Loucy (cell line): ENCODE measurements at regions not wholly inside any gene's neighbourhood (a gene's known extent, or its start where the extent isn't known, plus 50 kb on each side); places are given as distances from the start of the nearest gene placed in this dataset.

ENCODE experiments used
- H2AFZ ChIP-seq: fragments of 200-600 bp; sonication (generic); 2 replicates; pipeline ENCODE4 v1.6.0; 2016; ENCODE audit warnings: antibody characterized with exemption, mild to moderate bottlenecking, low read length, moderate library complexity
- H3F3A ChIP-seq: fragments of 200-600 bp; 2 replicates; pipeline ENCODE4 v1.6.0; 2016; ENCODE audit warnings: antibody characterized with exemption, low read depth, mild to moderate bottlenecking
- H3K27me3 ChIP-seq: fragments of 200-600 bp; sonication (generic); 2 replicates; pipeline ENCODE4 v1.6.1; 2014; ENCODE audit warnings: low read length, mild to moderate bottlenecking; ENCODE audit not compliant: insufficient read depth, poor library complexity, severe bottlenecking
- H3K36me3 ChIP-seq: fragments of 200-600 bp; sonication (generic); 2 replicates; pipeline ENCODE4 v1.6.1; 2016; ENCODE audit warnings: low read length; ENCODE audit not compliant: insufficient read depth
- H3K4me1 ChIP-seq: fragments of 200-600 bp; sonication (generic); 2 replicates; pipeline ENCODE4 v1.5.1; 2014; ENCODE audit warnings: low read length, mild to moderate bottlenecking; ENCODE audit not compliant: insufficient read depth, poor library complexity, severe bottlenecking
- H3K4me2 ChIP-seq: fragments of 200-600 bp; sonication (generic); 2 replicates; pipeline ENCODE4 v1.6.0; 2014; ENCODE audit warnings: antibody characterized with exemption, low read length, low read depth, mild to moderate bottlenecking; ENCODE audit not compliant: poor library complexity, severe bottlenecking
- H3K4me3 ChIP-seq: fragments of 200-600 bp; sonication (generic); 2 replicates; pipeline ENCODE4 v1.5.1; 2014; ENCODE audit warnings: low read length, mild to moderate bottlenecking, mixed read lengths; ENCODE audit not compliant: poor library complexity, severe bottlenecking
- H3K79me2 ChIP-seq: fragments of 200-600 bp; sonication (generic); 2 replicates; pipeline ENCODE4 v1.6.1; 2014; ENCODE audit warnings: low read length; ENCODE audit not compliant: insufficient read depth
- H3K9ac ChIP-seq: fragments of 200-600 bp; sonication (generic); 2 replicates; pipeline ENCODE4 v1.6.0; 2014; ENCODE audit warnings: mild to moderate bottlenecking, low read depth, low read length, moderate library complexity; ENCODE audit not compliant: poor library complexity, severe bottlenecking
- H3K9me2 ChIP-seq: fragments of 200-600 bp; sonication (generic); replicated peaks from 2 replicates; pipeline ENCODE4 v1.6.1; 2016; ENCODE audit warnings: low read depth, low read length, mixed read lengths
- H3K9me3 ChIP-seq: fragments of 200-600 bp; sonication (generic); 2 replicates; pipeline ENCODE4 v1.6.1; 2014; ENCODE audit warnings: mild to moderate bottlenecking, antibody characterized with exemption, low read length, low read depth; ENCODE audit not compliant: insufficient read depth
- H4K20me1 ChIP-seq: fragments of 200-600 bp; sonication (generic); 2 replicates; pipeline ENCODE4 v1.6.0; 2014; ENCODE audit warnings: antibody characterized with exemption, low read length, mild to moderate bottlenecking; ENCODE audit not compliant: insufficient read depth, poor library complexity, severe bottlenecking
- EZH2phosphoT487 ChIP-seq: fragments of 200-600 bp; IDR thresholded peaks from 2 replicates; pipeline ENCODE4 v1.6.1; 2018; ENCODE audit warnings: antibody characterized with exemption, mild to moderate bottlenecking, moderate library complexity, borderline replicate concordance
- TF ChIP-seq, protein P1 (sequence below): fragments of 200-600 bp; sonication (generic); conservative IDR thresholded peaks from 2 replicates; pipeline ENCODE4 v1.5.1; 2014; ENCODE audit warnings: mild to moderate bottlenecking, antibody characterized with exemption, low read length

DNA sequence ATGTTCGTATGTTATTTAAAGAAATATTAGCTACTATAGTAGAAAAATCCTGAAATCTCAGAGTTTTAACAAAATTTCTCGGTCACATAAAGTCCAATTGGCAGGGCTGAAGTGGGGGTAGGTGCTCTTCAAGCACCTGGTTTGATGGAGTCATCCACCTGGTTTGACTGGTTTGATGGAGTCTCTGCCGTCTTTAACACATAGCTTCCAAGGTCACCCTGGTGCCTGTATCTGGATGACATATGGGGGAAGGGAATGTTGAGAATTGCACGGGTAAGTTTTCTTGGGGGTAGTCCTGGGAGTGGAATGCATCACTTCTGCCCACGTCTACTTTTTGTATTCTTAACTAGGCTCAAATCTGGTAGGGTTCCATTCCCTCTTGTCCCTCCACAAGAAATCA is 351.2 kb downstream of the SH3GL2 start:
- TF ChIP-seq, protein P1, sequence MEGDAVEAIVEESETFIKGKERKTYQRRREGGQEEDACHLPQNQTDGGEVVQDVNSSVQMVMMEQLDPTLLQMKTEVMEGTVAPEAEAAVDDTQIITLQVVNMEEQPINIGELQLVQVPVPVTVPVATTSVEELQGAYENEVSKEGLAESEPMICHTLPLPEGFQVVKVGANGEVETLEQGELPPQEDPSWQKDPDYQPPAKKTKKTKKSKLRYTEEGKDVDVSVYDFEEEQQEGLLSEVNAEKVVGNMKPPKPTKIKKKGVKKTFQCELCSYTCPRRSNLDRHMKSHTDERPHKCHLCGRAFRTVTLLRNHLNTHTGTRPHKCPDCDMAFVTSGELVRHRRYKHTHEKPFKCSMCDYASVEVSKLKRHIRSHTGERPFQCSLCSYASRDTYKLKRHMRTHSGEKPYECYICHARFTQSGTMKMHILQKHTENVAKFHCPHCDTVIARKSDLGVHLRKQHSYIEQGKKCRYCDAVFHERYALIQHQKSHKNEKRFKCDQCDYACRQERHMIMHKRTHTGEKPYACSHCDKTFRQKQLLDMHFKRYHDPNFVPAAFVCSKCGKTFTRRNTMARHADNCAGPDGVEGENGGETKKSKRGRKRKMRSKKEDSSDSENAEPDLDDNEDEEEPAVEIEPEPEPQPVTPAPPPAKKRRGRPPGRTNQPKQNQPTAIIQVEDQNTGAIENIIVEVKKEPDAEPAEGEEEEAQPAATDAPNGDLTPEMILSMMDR: no peak
- no peak for TF ChIP-seq EZH2phosphoT487

GRCh38 chr9:17936365-17936764 is 357.5 kb downstream of the SH3GL2 start:
- Histone ChIP-seq H3F3A (no peaks in the 10 kb centered on the region), H3K9ac (no peak overlapping the region), H3K27me3 (no peaks in the 10 kb centered on the region), H3K4me2 (no peak overlapping the region), H3K79me2 (no peaks in the 10 kb centered on the region), H3K36me3 (no peaks in the 10 kb centered on the region), H4K20me1 (no peaks in the 10 kb centered on the region), H2AFZ (no peak overlapping the region), H3K9me2 (no peaks in the 10 kb centered on the region), H3K9me3 (no peaks in the 10 kb centered on the region), H3K4me1 (no peaks in the 10 kb centered on the region), H3K4me3 (no peak overlapping the region)
- no peak for TF ChIP-seq EZH2phosphoT487
- TF ChIP-seq, protein P1: no peak

More for the DNA sequence above, 351.2 kb downstream of the SH3GL2 start:
- Histone ChIP-seq H3K9ac (no peak overlapping the region), H3K27me3 (no peaks in the 10 kb centered on the region), H3F3A (no peaks in the 10 kb centered on the region), H4K20me1 (no peaks in the 10 kb centered on the region), H3K36me3 (no peaks in the 10 kb centered on the region), H3K4me3 (no peak overlapping the region), H2AFZ (no peak overlapping the region), H3K79me2 (no peaks in the 10 kb centered on the region), H3K4me1 (no peaks in the 10 kb centered on the region), H3K9me3 (no peaks in the 10 kb centered on the region; the same call in 1 of the 2 replicates), H3K4me2 (no peak overlapping the region), H3K9me2 (no peaks in the 10 kb centered on the region)

GRCh38 chr9:17938035-17938655 is 359.3 kb downstream of the SH3GL2 start:
- Histone ChIP-seq H3K9me3 (0 out of 2 replicates have a peak, but pooled peaks cover 3% of the 10 kb centered on the region), H3K4me3 (no peak overlapping the region), H3K9ac (no peak overlapping the region), H3K9me2 (no peaks in the 10 kb centered on the region), H3K4me1 (no peaks in the 10 kb centered on the region), H3K27me3 (no peaks in the 10 kb centered on the region), H2AFZ (no peak overlapping the region), H3K4me2 (no peak overlapping the region), H3K36me3 (no peaks in the 10 kb centered on the region), H3K79me2 (no peaks in the 10 kb centered on the region), H3F3A (no peaks in the 10 kb centered on the region), H4K20me1 (no peaks in the 10 kb centered on the region)
- no peak for TF ChIP-seq EZH2phosphoT487
- TF ChIP-seq, protein P1: no peak
